Stimulated activated CD4-positive, alpha-beta T cell treated with anti-CD3 and anti-CD28 coated beads, Interleukin-15, amount 100 ng/mL, for 24 hours (primary cell): ENCODE measurements at regions not wholly inside any gene's neighbourhood (a gene's known extent, or its start where the extent isn't known, plus 50 kb on each side); places are given as distances from the start of the nearest gene placed in this dataset.
A peak's percentile ranks its signal among the peaks of the same experiment; 100 is the strongest.

Source experiments
- DNase-seq: peaks from one replicate; pipeline ENCODE4 v3.0.0-alpha.2; 2020

DNA sequence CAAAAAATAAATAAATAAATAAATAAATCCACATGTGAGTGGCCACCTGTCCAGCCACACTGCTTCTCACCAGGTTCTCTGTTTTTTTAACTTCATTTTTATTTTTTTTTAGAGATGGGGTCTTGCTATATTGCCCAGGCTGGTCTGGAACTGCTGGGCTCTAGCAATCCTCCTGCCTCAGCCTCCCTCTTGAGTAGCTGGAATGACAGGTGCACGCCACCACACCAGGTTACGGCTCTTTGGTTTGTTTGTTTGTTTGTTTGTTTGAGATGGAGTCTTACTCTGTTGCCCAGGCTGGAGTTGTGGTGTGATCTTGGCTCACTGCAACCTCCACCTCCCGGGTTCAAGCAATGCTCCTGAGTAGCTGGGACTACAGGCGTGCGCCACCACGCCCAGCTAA lies 94.5 kb upstream of the CACNA1A start:
- no peak for DNase-seq

DNA sequence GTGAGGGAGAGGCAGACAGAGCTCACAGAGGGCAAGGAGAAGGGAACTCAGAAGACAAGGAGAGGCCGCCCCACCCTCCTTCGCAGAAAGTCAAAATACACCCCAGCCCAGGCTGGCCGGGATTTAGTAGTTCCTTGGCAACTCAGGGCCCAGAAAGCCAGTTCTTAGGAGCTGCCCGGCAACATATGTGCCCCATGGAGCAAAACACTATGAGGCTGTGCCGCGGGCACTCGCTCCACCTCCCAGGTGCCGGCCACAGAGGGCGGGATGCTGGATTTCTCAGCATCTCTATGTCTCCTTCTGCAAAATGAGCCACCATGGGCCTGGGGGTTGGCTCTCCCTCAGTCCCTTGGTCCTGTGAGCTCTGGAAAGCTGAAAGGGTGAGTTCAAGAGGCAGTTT lies 93.8 kb upstream of the CACNA1A start:
- no peak for DNase-seq

GRCh38 chr19:13599681-13600080 lies 93.4 kb upstream of the CACNA1A start:
- no peak for DNase-seq

DNA sequence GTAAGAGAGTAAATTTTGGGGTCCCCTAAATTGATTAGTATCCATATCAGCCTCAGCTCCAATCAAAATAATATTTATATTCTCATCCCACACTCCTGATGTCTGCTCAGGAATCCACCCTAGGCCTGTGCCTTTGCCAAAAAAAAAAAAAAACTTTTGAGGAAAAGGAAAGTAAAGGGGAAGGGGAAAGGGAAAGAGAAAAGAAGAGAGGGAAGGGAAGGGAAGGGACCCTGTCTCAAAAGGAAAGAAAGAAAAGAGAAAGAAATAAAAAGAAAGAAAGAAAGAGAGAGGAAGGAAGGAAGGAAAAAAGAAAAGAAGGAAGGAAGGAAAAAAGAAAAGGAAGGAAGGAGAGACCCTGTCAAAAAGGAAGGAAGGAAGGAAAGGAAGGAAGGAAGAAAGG lies 91.8 kb upstream of the CACNA1A start:
- DNase-seq: no peak

DNA sequence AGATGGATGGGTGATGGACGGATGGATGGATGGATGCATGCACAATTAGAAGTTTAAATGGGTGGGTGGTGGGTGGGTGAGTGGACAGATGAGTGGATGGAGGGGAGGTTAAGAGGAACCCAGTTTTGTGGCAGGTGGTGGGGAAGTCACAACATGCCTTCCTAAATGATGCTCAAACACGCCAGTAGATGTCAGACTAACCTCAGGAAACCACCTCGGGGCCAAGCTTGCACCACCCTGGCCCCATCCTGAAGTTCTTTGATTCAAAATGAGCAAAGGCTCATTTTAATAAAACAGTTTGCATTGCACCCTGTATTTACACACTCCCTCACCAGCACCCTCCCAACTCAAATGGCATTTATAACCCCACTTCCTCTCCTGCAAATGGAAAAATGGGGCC lies 91.4 kb upstream of the CACNA1A start:
- DNase-seq: peak; percentile 57

- peak; percentile 85 for DNase-seq
These were observed 82.9 kb upstream of the CACNA1A start for GRCh38 chr19:13588957-13589833.

- no peak for DNase-seq
These were observed 79.2 kb upstream of the CACNA1A start for GRCh38 chr19:13585512-13585911.

DNA sequence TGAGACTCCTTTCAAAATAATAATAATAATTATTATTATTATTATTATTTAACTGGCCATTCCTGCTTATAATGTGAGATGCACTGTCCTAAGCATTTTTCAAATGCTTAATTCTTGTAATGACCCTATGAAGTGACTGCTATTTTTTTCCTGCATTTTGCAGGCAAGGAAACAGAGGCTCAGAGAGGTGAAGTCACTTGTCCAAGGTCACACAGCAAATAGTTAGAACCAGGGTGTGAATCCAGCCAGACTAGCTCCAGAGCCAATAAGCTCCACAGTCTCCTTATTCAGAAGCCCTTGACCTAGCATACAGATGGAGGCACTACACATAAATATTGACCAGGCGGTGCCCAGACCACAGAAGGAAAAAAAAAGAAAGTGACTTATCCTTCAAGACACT lies 77.5 kb upstream of the CACNA1A start:
- no peak for DNase-seq

DNA sequence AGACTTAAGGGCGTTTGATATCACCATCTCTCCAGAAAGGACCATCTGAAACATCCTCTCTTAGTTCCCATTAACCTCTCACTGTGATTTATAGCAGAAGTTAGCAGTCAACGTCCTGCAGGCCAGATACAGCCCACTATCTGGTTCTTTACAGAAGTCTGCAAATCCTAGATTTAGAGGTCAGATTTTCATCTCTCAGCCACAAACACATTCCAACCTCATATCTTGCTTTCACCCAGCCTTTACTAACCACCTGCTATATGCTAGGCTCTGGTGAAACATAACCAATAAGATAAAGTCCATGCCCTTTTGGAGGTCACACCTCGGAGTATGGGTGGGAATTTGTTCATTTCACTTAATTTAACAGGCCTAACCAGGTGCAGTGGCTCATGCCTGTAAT lies 76.8 kb upstream of the CACNA1A start:
- no peak for DNase-seq

GRCh38 chr19:13581576-13581975 lies 75.3 kb upstream of the CACNA1A start:
- DNase-seq: no peak

- no peak for DNase-seq
These were observed 73.2 kb upstream of the CACNA1A start for GRCh38 chr19:13579388-13580060.

- DNase-seq: no peak
These were observed 70.4 kb upstream of the CACNA1A start for GRCh38 chr19:13576726-13577125.

GRCh38 chr19:13574933-13575332 lies 68.7 kb upstream of the CACNA1A start:
- peak; percentile 10 for DNase-seq

DNA sequence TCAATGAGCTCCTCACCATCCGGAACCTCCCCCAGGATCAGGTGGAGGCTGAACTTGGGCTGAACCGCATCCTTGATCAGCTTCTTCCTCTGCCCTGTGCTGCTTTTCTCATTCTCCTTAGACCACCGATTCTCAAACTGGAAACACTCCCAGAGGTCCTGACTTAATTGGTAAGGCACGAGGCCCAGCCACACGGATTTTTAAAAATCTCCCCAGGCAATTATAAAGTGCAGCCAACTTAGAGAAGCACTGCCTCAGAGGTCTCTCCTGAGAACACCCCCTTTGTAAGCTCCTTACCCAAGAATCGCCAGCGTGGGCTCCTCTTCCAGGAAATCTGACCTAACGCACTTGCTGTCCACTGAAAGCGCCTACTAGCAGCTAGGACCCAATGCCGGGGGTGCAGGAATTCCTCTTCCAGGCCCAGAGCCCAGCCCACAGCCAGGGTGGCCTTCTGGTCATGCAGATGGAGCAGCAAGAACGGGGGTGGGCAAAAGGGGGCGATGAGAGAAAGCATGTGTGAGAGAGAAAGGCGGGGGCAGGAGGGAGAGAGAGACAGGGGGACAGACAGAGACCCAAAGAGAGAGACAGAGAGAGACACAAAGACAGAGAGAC lies 66.9 kb upstream of the CACNA1A start:
- no peak for DNase-seq

DNA sequence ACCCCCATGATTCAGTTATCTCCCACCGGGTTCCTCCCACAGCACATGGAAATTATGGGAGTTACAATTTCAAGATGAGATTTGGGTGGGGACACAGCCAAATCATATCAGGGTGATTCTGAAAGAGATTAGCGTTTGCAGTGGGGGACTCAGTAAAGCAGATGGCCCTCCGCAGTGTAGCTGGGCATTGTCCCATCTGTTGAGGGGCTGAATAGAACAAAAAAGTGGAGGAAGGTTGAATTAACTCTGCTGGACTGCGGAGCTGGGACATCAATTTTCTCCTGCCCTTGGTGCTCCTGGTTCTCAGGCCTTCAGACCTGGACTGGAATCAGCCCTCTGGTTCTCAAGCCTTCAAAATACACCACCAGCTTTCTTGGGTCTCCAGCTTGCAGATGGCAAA lies 55.2 kb upstream of the CACNA1A start:
- DNase-seq: no peak

- peak; percentile 6 for DNase-seq
These were observed 51.6 kb upstream of the CACNA1A start for GRCh38 chr19:13557756-13558398.

DNA sequence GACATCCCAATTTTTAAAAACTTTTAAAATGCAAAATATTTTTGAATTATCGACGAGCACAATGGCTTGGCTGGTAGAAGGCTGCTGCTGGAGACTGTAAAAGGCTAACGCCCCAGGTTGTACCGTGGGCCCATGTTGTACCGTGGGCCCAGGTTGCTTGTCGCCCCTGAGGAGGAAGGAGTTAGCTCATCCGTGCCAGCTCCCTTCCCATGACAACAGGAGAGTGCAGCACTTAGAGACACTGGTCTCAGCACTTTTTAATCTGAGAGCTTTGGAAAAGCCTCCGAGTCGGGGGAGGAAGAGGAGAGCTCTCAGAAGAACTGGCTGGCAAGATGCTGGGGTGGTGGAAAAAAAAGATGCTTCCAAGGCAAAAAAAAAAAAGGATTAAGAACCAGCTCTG lies 50.3 kb upstream of the CACNA1A start:
- no peak for DNase-seq
